H9 (cell line): ENCODE measurements at regions not wholly inside any gene's neighbourhood (a gene's known extent, or its start where the extent isn't known, plus 50 kb on each side); places are given as distances from the start of the nearest gene placed in this dataset.

Source experiments
- DNase-seq: peaks from one replicate; pipeline ENCODE4 v3.0.0-alpha.2; 2017
- H2AFZ ChIP-seq: one replicate; pipeline ENCODE4 v1.6.1; 2013; ENCODE audit warnings: mild to moderate bottlenecking, low read length, control low read depth, moderate library complexity
- H2AK5ac ChIP-seq: 2 replicates; pipeline ENCODE4 v1.6.1; 2013; ENCODE audit warnings: low read length, control low read depth, mixed read lengths; ENCODE audit not compliant: insufficient read length
- H2BK120ac ChIP-seq: one replicate; pipeline ENCODE4 v1.6.1; 2013; ENCODE audit warnings: low read depth, mild to moderate bottlenecking, low read length, control low read depth, inconsistent platforms; ENCODE audit not compliant: poor library complexity, severe bottlenecking
- H2BK12ac ChIP-seq: 2 replicates; pipeline ENCODE4 v1.6.1; 2013; ENCODE audit warnings: low read length, control low read depth, mixed read lengths, low read depth; ENCODE audit not compliant: insufficient read length
- H2BK15ac ChIP-seq: 2 replicates; pipeline ENCODE4 v1.6.1; 2013; ENCODE audit warnings: low read depth, low read length, control low read depth
- H2BK20ac ChIP-seq: one replicate; pipeline ENCODE4 v1.6.1; 2013; ENCODE audit warnings: low read depth, mild to moderate bottlenecking, low read length, control low read depth, inconsistent platforms; ENCODE audit not compliant: poor library complexity, severe bottlenecking
- H2BK5ac ChIP-seq: 2 replicates; pipeline ENCODE4 v1.6.1; 2013; ENCODE audit warnings: low read length, control low read depth, mixed read lengths; ENCODE audit not compliant: insufficient read length
- H3K14ac ChIP-seq: 2 replicates; pipeline ENCODE4 v1.6.1; 2013; ENCODE audit warnings: low read length, control low read depth; ENCODE audit not compliant: insufficient read depth
- H3K18ac ChIP-seq: 2 replicates; pipeline ENCODE4 v1.6.1; 2013; ENCODE audit warnings: low read depth, mild to moderate bottlenecking, mixed read lengths, low read length, control low read depth; ENCODE audit not compliant: insufficient read length
- H3K23ac ChIP-seq: 2 replicates; pipeline ENCODE4 v1.6.1; 2013; ENCODE audit warnings: low read length, control low read depth, mixed read lengths, low read depth; ENCODE audit not compliant: insufficient read length
- H3K23me2 ChIP-seq: 2 replicates; pipeline ENCODE4 v1.6.1; 2013; ENCODE audit warnings: low read depth, mild to moderate bottlenecking, mixed read lengths, low read length, control low read depth; ENCODE audit not compliant: insufficient read length, poor library complexity, severe bottlenecking
- H3K27ac ChIP-seq: 2 replicates; pipeline ENCODE4 v1.5.1; 2013; ENCODE audit warnings: low read length, control low read depth, mixed read lengths, low read depth; ENCODE audit not compliant: insufficient read length
- H3K27me3 ChIP-seq: 2 replicates; pipeline ENCODE4 v1.6.1; 2013; ENCODE audit warnings: low read length, control low read depth, inconsistent platforms; ENCODE audit not compliant: insufficient read depth
- H3K4ac ChIP-seq: 2 replicates; pipeline ENCODE4 v1.6.1; 2013; ENCODE audit warnings: low read depth, mild to moderate bottlenecking, control low read depth, inconsistent platforms, low read length, moderate library complexity
- H3K4me1 ChIP-seq: 2 replicates; pipeline ENCODE4 v1.6.1; 2013; ENCODE audit warnings: low read length, control low read depth, inconsistent platforms; ENCODE audit not compliant: insufficient read depth
- H3K4me2 ChIP-seq: 2 replicates; pipeline ENCODE4 v1.6.1; 2013; ENCODE audit warnings: low read length, control low read depth, mixed read lengths; ENCODE audit not compliant: insufficient read length, insufficient read depth
- H3K56ac ChIP-seq: 2 replicates; pipeline ENCODE4 v1.6.1; 2013; ENCODE audit warnings: low read depth, mild to moderate bottlenecking, mixed read lengths, low read length, control low read depth; ENCODE audit not compliant: insufficient read length
- H3K79me1 ChIP-seq: 2 replicates; pipeline ENCODE4 v1.6.1; 2013; ENCODE audit warnings: low read depth, mild to moderate bottlenecking, moderate library complexity, low read length, control low read depth, inconsistent platforms; ENCODE audit not compliant: insufficient read depth, poor library complexity, severe bottlenecking
- H3K79me2 ChIP-seq: 2 replicates; pipeline ENCODE4 v1.6.1; 2013; ENCODE audit warnings: low read length, control low read depth, inconsistent platforms; ENCODE audit not compliant: insufficient read depth
- H3K9ac ChIP-seq: 2 replicates; pipeline ENCODE4 v1.6.1; 2013; ENCODE audit warnings: low read length, control low read depth, mixed read lengths; ENCODE audit not compliant: insufficient read length; ENCODE audit errors: extremely low read depth
- H3K9me3 ChIP-seq: one replicate; pipeline ENCODE4 v1.6.1; 2013; ENCODE audit warnings: low read depth, low read length, inconsistent platforms; ENCODE audit not compliant: control insufficient read depth
- H3T11ph ChIP-seq: one replicate; pipeline ENCODE4 v1.6.1; 2013; ENCODE audit warnings: mild to moderate bottlenecking, low read length, control low read depth, inconsistent platforms
- H4K20me1 ChIP-seq: one replicate; pipeline ENCODE4 v1.6.1; 2013; ENCODE audit not compliant: control insufficient read depth, insufficient read length, insufficient read depth
- H4K5ac ChIP-seq: 2 replicates; pipeline ENCODE4 v1.6.1; 2013; ENCODE audit warnings: low read depth, mild to moderate bottlenecking, mixed read lengths, low read length, control low read depth; ENCODE audit not compliant: insufficient read length
- H4K8ac ChIP-seq: replicated peaks from 2 replicates; pipeline ENCODE4 v1.6.1; 2013; ENCODE audit warnings: low read length, control low read depth, mixed read lengths, low read depth; ENCODE audit not compliant: insufficient read length
- H4K91ac ChIP-seq: 2 replicates; pipeline ENCODE4 v1.6.1; 2013; ENCODE audit warnings: low read depth, mild to moderate bottlenecking, moderate library complexity, mixed read lengths, low read length, control low read depth; ENCODE audit not compliant: insufficient read length
- H3K27ac Mint-ChIP-seq, 3 experiments: 2 replicates in 2 of 3; 3 replicates in 1 of 3; pipeline ENCODE4 v1.8.0; 2020 to 2021; ENCODE audit warnings: mixed read lengths in 3 of 3, mild to moderate bottlenecking in 1 of 3, moderate library complexity in 1 of 3
- H3K27me3 Mint-ChIP-seq: 2 replicates; pipeline ENCODE4 v1.8.0; 2021; ENCODE audit warnings: low read depth, mild to moderate bottlenecking, moderate library complexity, mixed read lengths
- H3K36me3 Mint-ChIP-seq, 3 experiments: 2 replicates in 2 of 3; 3 replicates in 1 of 3; pipeline ENCODE4 v1.8.0; 2020 to 2021; ENCODE audit warnings: low read depth in 3 of 3, mixed read lengths in 3 of 3; ENCODE audit not compliant: insufficient read depth in 1 of 3
- H3K4me1 Mint-ChIP-seq, 2 experiments: 2 replicates each; pipeline ENCODE4 v1.8.0; 2020; ENCODE audit warnings: mixed read lengths in 2 of 2
- H3K4me3 Mint-ChIP-seq, 2 experiments: 2 replicates in 1 of 2; 3 replicates in 1 of 2; pipeline ENCODE4 v1.8.0; 2020 to 2021; ENCODE audit warnings: mild to moderate bottlenecking in 2 of 2, mixed read lengths in 2 of 2, moderate library complexity in 1 of 2
- H3K9me3 Mint-ChIP-seq, 2 experiments: 2 replicates in 1 of 2; 3 replicates in 1 of 2; pipeline ENCODE4 v1.8.0; 2020; ENCODE audit warnings: mild to moderate bottlenecking in 2 of 2, mixed read lengths in 2 of 2, moderate library complexity in 1 of 2
- CTCF ChIP-seq: fragments of 200-600 bp; sonication (generic); conservative IDR thresholded peaks from 3 replicates; pipeline ENCODE4 v1.8.0; 2021; ENCODE audit warnings: antibody characterized with exemption, mild to moderate bottlenecking
- WGBS: extraction: QIAGEN DNeasy Blood & Tissue Kit; methylation state at CpG from one replicate; pipeline ENCODE4 v1.1.7; 2013; ENCODE audit warnings: missing lambda C conversion rate, low lambda C conversion rate, mixed read lengths; ENCODE audit not compliant: insufficient read length; ENCODE audit errors: extremely low coverage; 5-methylcytosine and 5-hydroxymethylcytosine counted together

GRCh38 chr2:118243031-118243430 is 154.8 kb downstream of the INSIG2 start:
- Histone ChIP-seq H2BK15ac (no peak overlapping the region), H3K4me1 (no peaks in the 10 kb centered on the region), H3K9ac (no peak overlapping the region), H4K5ac (no peak overlapping the region), H3K79me2 (no peaks in the 10 kb centered on the region), H4K20me1 (no peaks in the 10 kb centered on the region), H3K9me3 (no peaks in the 10 kb centered on the region), H2BK120ac (no peak overlapping the region), H3T11ph (no peak overlapping the region), H2BK5ac (no peak overlapping the region), H3K27me3 (no peaks in the 10 kb centered on the region), H3K4me2 (no peak overlapping the region), H3K14ac (no peak overlapping the region), H2BK12ac (no peak overlapping the region), H3K79me1 (no peaks in the 10 kb centered on the region), H2AFZ (no peak overlapping the region), H3K18ac (no peak overlapping the region), H3K27ac (no peak overlapping the region), H3K4ac (no peak overlapping the region), H2AK5ac (no peak overlapping the region), H3K23ac (no peak overlapping the region), H2BK20ac (no peak overlapping the region), H4K91ac (no peak overlapping the region), H3K23me2 (no peaks in the 10 kb centered on the region), H4K8ac (no peak overlapping the region), H3K56ac (no peak overlapping the region)
- no peak for TF ChIP-seq CTCF
- no CpG with 5 or more reads among the region's 2 CpGs for WGBS
- H3K9me3 Mint-ChIP-seq = peaks cover 8 to 9% of the 10 kb centered on the region in 2 experiments
- H3K27ac Mint-ChIP-seq = no peak overlapping the region
- peaks cover 0 to 2% of the 10 kb centered on the region in 2 experiments; a peak in 1 of 4 replicates for H3K4me1 Mint-ChIP-seq
- no peak for DNase-seq
- peaks cover 0 to 2% (median 0%) of the 10 kb centered on the region in 3 experiments; a peak in 1 of 7 replicates for H3K36me3 Mint-ChIP-seq
- H3K4me3 Mint-ChIP-seq = no peak overlapping the region
- peaks cover 5% of the 10 kb centered on the region for H3K27me3 Mint-ChIP-seq
